ENCODE measurements at regions not wholly inside any gene's neighbourhood (a gene's known extent, or its start where the extent isn't known, plus 50 kb on each side); places are given as distances from the start of the nearest gene placed in this dataset.

GRCh38 chr7:26490640-26491624 is 199.3 kb downstream of the SNX10 start:
- H3K36me3 ChIP-seq: no peaks in the 10 kb centered on the region
- TF ChIP-seq CTCF (IDR thresholded peaks at IDR 0.05) (peak in 1 of 6 experiments; percentile 6), POLR2A (IDR thresholded peaks at IDR 0.05) (no peak)
- peak overlapping the region in 3 of 4 donors; percentile 51 to 88 (median 72) for H3K27ac ChIP-seq
- intact Hi-C loops (cut with DNase I): loop anchor here (5.0 kb wide), 1 partner anchor 661 kb away; the partner anchor contains the start of gene HOXA3
- 34 to 57% methylated on average over 7 to 10 of the region's 10 CpGs for WGBS, 2 donors
- peaks cover 0 to 15% (median 0%) of the 10 kb centered on the region in 4 donors for H3K27me3 ChIP-seq
- H3K9me3 ChIP-seq: no peaks in the 10 kb centered on the region
- H3K4me1 ChIP-seq: peaks cover 0 to 37% (median 9%) of the 10 kb centered on the region in 3 donors
- no peak for DNase-seq
- H3K4me3 ChIP-seq: no peak overlapping the region

GRCh38 chr7:26492816-26493215 is 201.2 kb downstream of the SNX10 start:
- TF ChIP-seq CTCF (IDR thresholded peaks at IDR 0.05) (no peak), POLR2A (IDR thresholded peaks at IDR 0.05) (no peak)
- no peak overlapping the region for H3K4me3 ChIP-seq
- DNase-seq: no peak
- no peak overlapping the region for H3K27ac ChIP-seq
- WGBS, 2 donors: 74% methylated on average over 3 to 4 of the region's 4 CpGs
- H3K27me3 ChIP-seq: peaks cover 0 to under 1% (median 0%) of the 10 kb centered on the region in 4 donors
- intact Hi-C loops (cut with DNase I): loop anchor here (5.0 kb wide), 1 partner anchor 659 kb away; the partner anchor contains the start of gene HOXA3
- H3K36me3 ChIP-seq: no peaks in the 10 kb centered on the region
- no peaks in the 10 kb centered on the region for H3K9me3 ChIP-seq
- H3K4me1 ChIP-seq: peaks cover 0 to 37% (median 9%) of the 10 kb centered on the region in 3 donors

GRCh38 chr7:26493737-26494428 is 202.2 kb downstream of the SNX10 start:
- WGBS, 2 donors: 74 to 86% methylated on average over 4 to 6 of the region's 8 CpGs
- no peaks in the 10 kb centered on the region for H3K36me3 ChIP-seq
- H3K27ac ChIP-seq: no peak overlapping the region
- peaks cover 0 to 37% (median 9%) of the 10 kb centered on the region in 3 donors for H3K4me1 ChIP-seq
- TF ChIP-seq CTCF (IDR thresholded peaks at IDR 0.05) (no peak), POLR2A (IDR thresholded peaks at IDR 0.05) (no peak)
- DNase-seq: no peak
- H3K9me3 ChIP-seq: no peaks in the 10 kb centered on the region
- intact Hi-C loops (cut with DNase I): loop anchor here (5.0 kb wide), 1 partner anchor 658 kb away; the partner anchor contains the start of gene HOXA3
- no peaks in the 10 kb centered on the region for H3K27me3 ChIP-seq
- no peak overlapping the region for H3K4me3 ChIP-seq

- WGBS, 2 donors: 55 to 74% methylated on average over 2 of the region's 2 CpGs
- TF ChIP-seq CTCF (IDR thresholded peaks at IDR 0.05) (no peak), POLR2A (IDR thresholded peaks at IDR 0.05) (no peak)
- Histone ChIP-seq H3K9me3 (no peaks in the 10 kb centered on the region), H3K36me3 (no peaks in the 10 kb centered on the region), H3K27ac (no peak overlapping the region), H3K4me1 (peaks cover 0 to 33% (median 6%) of the 10 kb centered on the region in 3 donors), H3K4me3 (no peak overlapping the region), H3K27me3 (no peaks in the 10 kb centered on the region)
- no peak for DNase-seq
- intact Hi-C loops (cut with DNase I): no loop called here
Measured at GRCh38 chr7:26495569-26495968, 203.9 kb downstream of the SNX10 start.

All from esophagus squamous epithelium (tissue), 5 donors.